Caki2 (cell line): ENCODE measurements at regions not wholly inside any gene's neighbourhood (a gene's known extent, or its start where the extent isn't known, plus 50 kb on each side); places are given as distances from the start of the nearest gene placed in this dataset.
"Not testable (repeated sequence)": the region's sequence is repeated elsewhere in the genome, so short reads cannot be mapped to it uniquely, and the experiment has no call there.

Experiments used
- DNase-seq: peaks from one replicate; pipeline ENCODE4 v3.0.0-alpha.2; 2015; ENCODE audit warnings: low read depth
- in situ Hi-C: cut with HindIII; loops from 2 replicates; pipeline ENCODE4 v1.10.0; 2016; ENCODE audit warnings: low sequenced_read_pairs, low pct_unique_long_range_greater_than_20kb, mixed read lengths

DNA sequence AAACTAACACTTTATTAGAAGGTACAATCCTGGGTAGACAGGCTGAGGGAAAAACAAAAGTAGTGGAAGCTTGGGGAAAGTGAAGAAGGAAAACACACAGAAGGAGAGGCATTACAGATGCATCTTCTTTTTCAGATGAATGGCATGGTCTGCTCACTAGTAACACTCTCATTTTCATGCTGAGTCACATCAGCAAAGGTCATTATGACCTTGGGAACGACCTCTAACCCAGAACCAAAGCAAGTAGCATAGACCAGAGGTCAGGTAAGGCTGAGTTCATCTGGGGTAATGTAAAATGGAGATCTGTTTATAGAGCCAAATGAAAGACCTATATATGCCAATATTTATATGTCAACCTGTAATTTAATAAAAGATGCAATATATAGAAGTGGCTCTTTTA lies 294.4 kb upstream of the LRRTM4 start:
- in situ Hi-C loops: no loop called here
- DNase-seq: no peak

DNA sequence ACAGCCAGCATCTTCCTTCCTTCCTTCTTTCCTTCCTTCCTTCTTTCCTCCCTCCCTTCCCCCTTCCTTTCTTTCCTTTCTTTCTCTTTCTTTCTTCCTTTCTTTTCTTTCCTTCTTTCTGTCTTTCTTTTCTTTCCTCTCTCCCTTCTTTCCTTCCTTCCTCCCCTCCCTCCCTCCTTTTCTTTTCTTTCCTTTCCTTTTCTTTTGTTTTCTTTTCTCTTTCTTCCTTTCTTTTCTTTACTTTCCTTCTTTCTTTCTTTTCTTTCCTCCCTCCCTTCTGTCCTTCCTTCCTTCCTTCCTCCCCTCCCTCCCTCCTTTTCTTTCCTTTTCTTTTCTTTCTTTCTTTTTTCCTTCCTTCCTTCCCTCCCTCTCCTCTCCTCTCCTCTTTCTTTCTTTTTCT lies 296.0 kb upstream of the LRRTM4 start:
- in situ Hi-C loops: no loop called here
- DNase-seq: no peak

DNA sequence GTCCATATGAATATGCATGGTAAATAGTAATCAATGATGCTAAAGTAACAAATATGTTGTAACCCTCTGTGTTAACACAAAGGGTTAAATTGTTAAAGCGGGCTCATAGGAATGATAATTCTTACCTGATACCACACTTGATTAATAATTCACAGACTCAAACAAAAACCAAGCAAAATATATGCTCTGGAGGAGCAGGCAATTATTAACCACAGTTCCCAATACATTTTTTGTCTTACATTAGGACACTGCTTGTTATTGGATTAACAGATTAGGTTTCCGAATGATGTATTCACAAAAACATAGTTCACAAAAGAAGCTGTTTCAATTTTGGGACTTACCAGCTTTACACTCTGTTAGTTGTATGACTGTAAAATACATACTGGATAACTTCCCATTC lies 300.9 kb upstream of the LRRTM4 start:
- in situ Hi-C loops: no loop called here

DNA sequence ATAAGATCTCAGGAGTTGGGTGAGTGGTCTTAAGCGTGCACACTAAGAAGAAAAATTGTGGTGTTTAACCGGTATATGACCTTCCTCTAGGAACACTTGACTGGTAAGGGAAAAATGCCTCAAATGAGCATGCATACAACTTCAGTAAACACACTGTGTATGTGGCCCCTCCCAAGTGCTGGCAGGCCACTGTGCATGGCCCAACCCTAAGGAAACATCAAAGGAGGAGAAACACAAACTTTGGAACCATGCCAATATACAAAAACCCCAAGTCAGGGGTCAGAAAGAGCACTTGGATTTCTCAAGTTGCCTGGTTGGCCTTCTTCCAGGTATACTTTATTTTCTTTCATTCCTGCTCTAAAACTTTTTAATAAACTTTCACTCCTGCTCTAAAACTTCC lies 308.9 kb upstream of the LRRTM4 start:
- DNase-seq: no peak
- in situ Hi-C loops: no loop called here

More for the DNA sequence above, 300.9 kb upstream of the LRRTM4 start:
- DNase-seq: no peak

DNA sequence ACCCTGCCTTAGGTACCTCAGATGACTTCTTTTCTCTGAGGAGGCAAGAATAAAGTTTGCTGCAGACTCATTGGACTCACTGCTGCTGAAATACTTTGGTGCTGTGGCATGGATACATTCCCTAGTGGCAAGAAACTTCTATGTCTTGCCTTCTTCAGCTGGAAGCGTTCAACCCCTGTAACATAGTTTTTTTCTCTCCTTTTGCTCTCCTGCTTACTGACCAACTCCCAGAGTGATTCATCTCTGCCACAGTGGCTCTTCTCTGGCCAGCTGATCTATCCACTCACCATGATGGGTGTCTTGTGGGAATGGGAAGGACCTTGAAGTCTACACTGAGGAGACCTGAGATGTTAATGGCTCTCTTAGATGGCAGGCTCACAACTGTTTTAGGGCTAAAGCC lies 309.3 kb upstream of the LRRTM4 start:
- in situ Hi-C loops: no loop called here
- no peak for DNase-seq

DNA sequence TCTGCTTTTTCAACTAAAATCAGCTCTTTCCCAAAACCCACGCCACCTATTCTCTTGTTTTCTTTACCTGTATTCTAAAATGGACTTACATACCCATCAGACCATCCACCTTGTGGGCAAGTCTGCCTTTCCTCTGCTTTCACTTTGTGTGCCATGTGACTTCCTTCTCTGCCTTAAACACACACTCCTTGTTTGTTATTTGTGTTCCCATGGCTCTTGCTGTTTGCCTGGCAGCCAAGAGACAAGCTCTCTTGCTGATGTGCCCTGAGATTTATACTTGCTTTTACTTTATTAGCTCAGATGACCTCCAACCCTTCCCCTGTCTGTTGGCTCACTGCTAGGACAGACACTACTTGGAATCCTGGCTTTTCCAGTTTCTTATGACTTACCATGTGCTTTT lies 309.7 kb upstream of the LRRTM4 start:
- no peak for DNase-seq
- in situ Hi-C loops: no loop called here

DNA sequence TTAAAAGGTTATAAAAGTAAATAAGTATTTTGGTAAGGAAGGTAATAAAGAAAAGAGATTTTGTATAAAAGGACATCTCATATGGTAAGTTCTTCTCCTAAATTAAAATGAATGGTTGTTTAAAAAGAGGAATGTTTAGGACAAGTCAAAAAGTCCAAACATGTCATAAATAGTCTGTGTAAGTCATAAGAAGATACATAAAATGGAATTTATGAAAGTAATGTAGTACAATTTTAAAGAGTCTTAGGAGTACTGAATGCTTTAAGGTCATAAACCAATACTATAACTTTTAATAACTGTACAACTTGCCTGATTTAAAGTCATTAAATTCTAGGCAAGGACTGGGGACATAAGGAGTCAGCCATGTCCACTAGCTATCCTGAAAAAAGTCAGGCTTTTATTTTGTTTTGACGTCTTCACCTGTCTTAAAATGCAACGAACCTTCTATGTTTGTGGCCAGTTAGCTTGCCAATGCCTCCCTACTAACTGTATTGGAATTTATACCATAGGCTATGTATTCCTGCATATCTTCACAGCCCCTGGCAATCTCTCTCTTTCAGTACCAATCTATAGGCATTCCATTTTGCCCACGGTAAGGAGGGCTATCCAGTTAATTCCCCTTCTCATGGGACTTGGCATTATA lies 312.3 kb upstream of the LRRTM4 start:
- no peak for DNase-seq
- in situ Hi-C loops: no loop called here

DNA sequence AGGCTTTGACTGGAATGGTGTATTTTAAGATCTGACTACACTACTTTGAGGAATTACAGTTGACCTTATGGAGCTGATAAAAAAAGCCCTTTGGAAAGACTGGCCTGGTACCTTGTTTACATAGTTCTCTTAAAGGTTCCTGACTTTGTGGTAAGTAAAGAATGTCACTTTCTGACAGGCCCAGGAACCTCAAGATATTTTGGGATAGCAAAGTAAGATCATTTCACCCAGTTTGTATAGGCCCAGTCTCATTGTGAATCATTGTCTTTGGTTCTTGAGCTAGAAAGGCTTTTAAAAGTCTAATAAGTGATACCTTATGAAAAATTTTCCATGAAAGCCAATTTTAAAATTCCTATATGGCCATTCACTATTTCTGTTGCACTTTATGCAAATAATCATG lies 316.3 kb upstream of the LRRTM4 start:
- no peak for DNase-seq
- in situ Hi-C loops: no loop called here

DNA sequence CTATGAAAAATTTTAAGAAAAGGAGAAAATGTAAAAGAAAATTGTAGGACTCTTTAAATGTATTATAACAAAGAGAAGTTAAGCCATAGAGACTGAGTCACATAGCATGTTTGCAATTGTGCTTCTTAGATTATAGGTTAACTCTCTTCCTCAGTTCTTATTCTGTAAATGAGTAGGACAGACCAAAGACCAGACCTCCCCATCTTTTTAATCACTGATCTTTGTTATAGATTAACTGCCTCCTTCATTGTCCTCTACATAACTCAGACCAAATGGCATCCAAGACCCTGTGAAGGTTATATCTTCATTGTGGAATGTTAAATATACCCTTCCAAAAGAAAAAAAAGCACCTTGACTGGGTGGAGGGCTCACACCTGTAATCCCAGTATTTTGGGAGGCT lies 316.9 kb upstream of the LRRTM4 start:
- no peak for DNase-seq
- in situ Hi-C loops: no loop called here

DNA sequence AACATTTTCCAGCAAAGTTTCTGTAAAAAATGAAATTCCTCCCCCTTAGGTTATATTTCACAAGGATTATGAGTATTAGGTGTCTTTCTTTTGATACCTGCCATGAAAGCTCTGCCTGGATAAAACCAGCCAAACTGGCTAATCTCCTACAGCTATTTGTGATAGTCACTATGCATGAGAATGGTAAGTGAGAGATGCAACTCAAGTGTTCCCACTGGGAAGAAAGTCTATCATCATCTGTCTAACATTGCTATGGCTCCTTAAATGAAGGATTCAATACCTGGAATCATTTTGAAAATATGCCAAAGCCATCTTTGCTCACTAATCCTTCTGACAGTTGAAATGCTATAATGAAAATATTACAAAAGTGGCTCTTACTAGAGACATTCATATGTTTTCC lies 339.9 kb upstream of the LRRTM4 start:
- DNase-seq: no peak
- in situ Hi-C loops: no loop called here

DNA sequence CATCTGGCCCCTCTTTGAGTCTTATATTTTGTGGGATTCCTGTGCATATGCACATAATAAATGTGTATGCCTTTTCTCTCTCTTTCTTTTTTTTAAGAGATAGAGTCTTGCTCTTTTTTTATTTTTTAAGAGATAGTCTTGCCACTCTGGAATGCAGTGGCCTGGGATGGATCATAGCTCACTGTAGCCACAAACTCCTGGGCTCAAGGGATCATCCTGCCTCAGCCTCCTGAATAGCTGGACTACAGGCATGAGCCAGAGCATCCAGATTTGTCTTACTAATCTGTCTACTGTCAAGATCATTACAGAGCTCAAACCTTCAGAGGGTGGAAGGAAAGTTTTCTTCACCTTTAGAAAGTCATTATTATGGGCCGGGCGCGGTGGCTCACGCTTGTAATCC lies 342.2 kb upstream of the LRRTM4 start:
- in situ Hi-C loops: no loop called here
- DNase-seq: no peak

DNA sequence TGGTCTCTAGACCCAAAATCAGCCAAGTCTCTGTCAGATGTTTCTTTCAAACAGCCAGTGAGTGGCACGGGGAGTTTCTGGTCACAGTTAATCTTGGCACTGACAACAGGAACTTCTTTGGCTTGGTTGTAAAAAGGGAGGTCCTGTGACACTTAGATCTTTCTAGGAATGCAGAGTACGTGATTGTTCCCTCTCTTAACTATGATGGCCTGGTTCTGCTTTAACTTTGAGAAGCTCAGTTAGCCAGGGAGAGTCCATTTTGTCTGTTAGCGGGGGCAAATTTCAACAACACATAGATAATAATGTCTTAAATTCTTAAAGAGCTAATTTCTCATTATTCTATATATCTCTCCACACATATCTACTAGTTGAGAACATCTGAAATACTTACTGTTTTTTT lies 344.5 kb upstream of the LRRTM4 start:
- no peak for DNase-seq
- in situ Hi-C loops: no loop called here

DNA sequence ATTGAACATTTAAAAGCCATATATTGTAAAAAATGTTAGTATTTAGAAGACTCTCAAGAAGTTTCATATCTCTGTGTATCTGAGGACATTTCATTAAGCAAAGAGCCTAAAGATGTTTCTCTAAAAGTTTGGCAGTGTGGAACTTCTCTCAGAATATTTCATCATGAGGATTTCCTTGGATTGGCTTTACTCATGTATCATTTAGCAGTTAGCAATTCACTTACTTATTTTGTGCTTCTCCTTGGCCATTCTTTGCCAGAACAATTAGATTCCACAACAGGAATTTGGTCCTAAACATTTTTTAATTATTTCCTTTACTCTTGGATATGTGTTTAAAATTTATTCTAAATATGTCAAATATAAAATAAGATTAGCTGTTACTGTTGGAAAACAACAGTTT lies 345.0 kb upstream of the LRRTM4 start:
- no peak for DNase-seq

DNA sequence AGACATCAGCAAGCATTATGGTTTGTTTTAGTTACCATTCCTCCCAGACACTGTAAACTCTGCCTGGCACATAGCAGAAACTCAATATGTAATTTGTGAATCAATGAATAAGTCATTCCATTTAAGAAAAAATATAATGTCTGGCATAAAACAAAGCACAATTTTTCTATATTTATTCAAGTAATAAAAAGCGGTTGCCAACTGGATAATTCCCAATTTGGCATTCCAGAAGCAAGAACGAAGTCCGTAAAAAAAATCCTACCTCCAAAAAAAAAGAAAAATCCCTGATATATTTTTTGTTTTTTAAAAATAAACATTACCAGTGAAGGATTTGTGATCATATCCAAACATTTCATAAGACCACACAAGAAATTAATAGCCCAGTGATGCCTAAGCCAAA lies 351.3 kb upstream of the LRRTM4 start:
- in situ Hi-C loops: no loop called here
- no peak for DNase-seq

More for the DNA sequence above, 345.0 kb upstream of the LRRTM4 start:
- in situ Hi-C loops: no loop called here

DNA sequence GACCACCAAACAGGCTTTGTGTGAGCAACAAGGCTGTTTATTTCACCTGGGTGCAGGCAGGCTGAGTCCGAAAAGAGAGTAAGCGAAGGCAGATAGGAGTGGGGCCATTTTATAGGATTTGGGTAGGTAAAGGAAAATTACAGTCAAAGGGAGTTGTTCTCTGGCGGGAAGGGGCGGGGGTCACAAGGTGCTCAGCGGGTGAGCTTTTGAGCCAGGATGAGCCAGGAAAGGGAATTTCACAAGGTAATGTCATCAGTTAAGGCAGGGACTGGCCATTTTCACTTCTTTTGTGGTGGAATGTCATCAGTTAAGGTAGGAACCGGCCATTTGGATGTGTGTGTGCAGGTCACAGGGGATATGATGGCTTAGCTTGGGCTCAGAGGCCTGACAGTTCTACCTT lies 378.0 kb upstream of the LRRTM4 start:
- in situ Hi-C loops, DNase-seq: not testable (repeated sequence)

DNA sequence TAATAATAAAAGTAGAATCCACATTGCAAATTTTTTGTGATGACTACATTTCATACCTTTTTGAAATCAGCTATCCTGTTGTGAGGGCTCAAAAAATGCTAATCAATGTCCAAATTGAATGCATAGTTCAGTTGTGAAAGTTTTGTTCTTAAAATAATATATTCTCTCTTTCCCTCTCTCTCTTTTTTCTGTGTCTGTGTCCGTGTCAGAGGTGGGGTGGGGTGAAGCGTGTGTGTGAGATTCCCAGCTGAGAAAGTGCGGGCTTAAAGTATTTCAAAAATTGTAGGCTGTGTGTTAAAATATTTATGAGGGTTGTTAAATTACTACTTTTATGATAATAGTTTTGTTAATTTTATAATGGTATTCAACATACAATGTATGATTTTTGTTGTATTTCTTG lies 388.0 kb upstream of the LRRTM4 start:
- in situ Hi-C loops: no loop called here
- DNase-seq: no peak

DNA sequence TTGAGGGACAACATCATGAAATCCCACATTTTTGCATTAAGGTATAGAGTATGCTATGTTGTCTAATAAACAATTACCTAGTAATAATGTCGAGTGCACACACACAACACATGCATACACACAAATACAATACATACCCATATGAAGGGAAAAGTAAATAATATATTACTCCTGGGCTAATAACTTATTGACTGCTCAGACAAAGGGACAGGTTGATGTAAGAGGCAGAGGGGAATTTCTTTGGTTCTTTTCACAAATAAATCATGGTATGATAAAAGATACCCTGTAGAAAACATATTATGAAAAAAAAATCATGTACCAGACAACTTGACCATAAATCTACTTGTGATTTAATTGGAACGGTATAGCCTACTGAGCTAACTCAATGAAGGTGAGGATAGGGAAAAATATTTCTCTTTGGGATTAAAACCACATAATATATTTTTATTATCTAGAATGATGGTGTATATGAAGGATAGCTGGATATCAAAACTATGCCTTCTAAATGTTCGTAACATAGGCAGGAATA lies 398.7 kb upstream of the LRRTM4 start:
- no peak for DNase-seq
- in situ Hi-C loops: no loop called here

DNA sequence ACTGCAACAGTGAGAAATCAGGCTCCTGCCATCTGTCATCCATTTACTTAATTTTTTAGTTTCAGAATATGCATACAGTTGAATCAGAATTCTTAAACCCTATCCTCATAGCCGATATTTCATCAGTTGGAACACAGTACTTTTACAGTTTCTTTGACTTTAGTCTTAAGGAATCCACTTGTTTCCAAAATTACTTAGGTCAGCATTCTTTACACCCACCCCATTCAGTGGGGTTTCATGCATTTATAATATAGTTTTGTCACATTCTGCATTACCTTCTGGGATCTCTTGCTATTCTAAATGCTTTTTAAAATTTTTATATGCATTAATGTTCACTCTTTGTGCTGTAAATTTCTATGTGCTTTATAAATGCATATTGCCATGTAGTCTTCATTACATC lies 400.4 kb upstream of the LRRTM4 start:
- DNase-seq: no peak
- in situ Hi-C loops: no loop called here

DNA sequence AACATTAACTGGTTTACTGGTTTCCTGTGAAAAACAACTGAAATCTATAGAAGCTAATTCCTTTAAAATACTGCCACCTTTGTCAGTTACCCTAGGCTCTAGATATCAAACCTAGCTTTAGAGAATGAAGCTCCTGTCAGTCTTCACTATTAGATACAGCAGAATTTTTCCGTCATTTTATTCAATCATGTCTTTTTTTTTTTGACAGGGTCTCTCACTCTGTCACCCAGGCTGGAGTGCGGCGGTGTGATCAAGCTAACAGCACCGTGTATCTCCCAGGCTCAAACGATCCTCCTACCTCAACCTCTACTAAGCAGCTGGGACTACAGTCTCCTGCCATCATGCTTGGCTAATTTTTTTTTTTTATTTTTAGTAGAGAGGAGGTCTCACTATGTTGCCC lies 415.2 kb upstream of the LRRTM4 start:
- no peak for DNase-seq
- in situ Hi-C loops: no loop called here

DNA sequence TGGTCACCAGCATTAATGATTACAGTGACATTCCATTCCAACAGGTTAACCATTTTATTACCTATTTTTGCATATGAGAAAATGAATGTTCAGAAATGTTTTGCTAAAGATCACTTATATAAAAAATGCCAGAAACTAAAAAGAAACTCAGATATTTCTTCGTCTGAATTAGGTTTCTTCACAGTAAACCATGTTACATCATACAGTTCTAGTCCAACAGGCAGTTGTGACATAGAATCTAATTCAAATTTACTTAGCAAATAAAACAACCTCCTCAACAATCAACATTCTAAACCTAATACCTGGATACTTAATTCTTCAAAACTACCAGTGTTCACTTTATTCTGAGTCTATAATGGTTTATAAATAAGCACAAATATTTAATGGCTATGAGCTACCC lies 416.3 kb upstream of the LRRTM4 start:
- DNase-seq: no peak
- in situ Hi-C loops: no loop called here

DNA sequence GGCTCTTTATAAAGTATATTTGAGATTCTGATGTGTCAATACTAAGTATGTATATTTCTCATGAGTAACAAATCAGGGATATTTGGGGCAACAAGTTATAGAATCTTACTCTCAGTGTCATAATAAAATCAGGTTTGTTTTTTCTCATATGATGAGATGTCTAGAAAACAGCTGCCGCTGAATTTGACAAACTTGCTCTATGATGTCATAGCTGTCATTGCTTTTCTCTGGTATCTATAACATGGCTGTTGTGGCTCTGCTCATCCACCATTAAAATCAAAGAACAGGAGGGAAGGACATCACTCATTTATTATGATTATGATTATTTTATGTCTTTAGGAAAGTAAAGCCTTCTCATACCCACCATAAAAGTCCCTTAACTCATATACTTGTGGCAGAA lies 417.2 kb upstream of the LRRTM4 start:
- in situ Hi-C loops: no loop called here
- DNase-seq: no peak
